ENCODE measurements at regions not wholly inside any gene's neighbourhood (a gene's known extent, or its start where the extent isn't known, plus 50 kb on each side); places are given as distances from the start of the nearest gene placed in this dataset.
"Not testable (repeated sequence)": the region's sequence is repeated elsewhere in the genome, so short reads cannot be mapped to it uniquely, and the experiment has no call there.

GRCh38 chr18:27378431-27379095 lies 193.5 kb upstream of the CHST9 start:
- DNase-seq (ENCODE audit: low spot score): peak; percentile 70

DNA sequence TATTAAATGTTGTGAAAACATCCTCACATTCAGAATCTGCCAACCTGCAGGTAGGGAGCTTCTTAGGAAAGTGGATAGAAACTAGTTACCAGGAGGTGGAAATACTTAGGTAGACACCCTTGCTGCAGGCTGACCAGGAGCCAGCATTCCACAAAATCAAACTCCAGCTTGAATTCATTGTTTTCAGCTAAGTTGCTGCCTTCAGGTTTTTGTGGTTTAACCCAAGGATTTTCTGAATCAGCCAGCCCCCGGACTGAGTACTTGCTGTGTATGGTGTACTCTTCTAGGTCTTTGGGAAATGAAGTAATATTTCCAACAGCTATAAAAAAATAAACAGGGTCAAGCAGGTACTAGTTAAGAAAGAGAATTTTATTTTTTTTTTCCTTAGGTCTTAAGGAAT lies 192.1 kb upstream of the CHST9 start:
- no peak for DNase-seq (ENCODE audit: low spot score)

- DNase-seq (ENCODE audit: low spot score): no peak
Measured at GRCh38 chr18:27372386-27372785, 187.3 kb upstream of the CHST9 start.

- no peak for DNase-seq (ENCODE audit: low spot score)
Measured at GRCh38 chr18:27366665-27367064, 181.6 kb upstream of the CHST9 start.

DNA sequence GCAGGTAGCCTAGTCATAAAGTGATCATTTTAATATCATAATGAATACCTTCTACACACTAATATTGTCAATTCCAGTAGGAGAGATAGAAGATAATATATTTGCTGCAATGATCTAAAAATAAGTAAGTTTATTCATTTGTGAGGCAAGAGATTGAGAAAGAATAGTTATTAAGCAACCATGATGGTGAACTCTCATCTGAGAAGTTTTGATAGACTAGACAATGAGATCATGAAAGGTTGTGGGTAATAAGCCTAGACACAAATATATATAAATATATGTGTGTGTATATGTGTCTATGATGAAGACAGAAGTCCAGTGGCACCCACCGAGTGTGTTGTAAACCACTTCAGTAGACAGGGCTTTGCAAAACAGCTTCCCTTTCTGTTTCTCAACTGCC lies 181.0 kb upstream of the CHST9 start:
- DNase-seq (ENCODE audit: low spot score): no peak

DNA sequence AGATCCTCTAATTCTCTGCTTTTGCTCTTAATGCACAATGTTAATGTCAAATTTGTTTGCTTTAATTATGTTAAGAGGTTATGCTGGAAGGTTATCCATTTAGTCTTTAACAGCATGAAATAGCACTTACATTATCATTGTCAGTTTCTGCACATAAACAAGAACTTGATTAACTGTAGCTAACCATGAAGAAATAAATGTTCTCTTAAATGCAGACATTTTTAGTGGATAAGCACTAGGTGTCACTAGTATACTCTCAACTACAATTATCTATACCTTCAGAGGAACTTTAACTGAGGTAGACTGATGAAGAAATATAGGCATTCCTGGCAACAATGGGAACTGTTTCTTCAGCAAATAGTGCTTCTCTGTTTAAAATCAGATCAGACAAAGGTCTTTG lies 178.8 kb upstream of the CHST9 start:
- DNase-seq (ENCODE audit: low spot score): peak; percentile 38

DNA sequence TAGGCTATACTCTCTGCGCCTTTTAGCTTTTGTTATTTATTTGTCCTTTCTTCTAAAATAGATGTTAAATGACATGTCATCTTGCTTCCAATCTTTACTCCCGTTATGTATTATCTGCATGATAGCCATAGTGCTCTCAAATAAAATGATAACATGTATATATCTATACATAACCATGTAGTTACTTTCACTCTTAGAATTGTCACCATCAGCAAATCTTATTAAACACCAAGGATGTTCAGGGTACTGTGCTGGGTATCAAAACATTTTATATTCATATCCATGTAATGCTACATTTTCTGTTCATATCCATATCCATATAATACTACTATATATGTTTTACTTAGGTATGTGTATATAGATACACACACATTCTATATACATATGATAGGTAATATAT lies 176.4 kb upstream of the CHST9 start:
- DNase-seq (ENCODE audit: low spot score): no peak

- no peak for DNase-seq (ENCODE audit: low spot score)
Measured at GRCh38 chr18:27355308-27355707, 170.2 kb upstream of the CHST9 start.

GRCh38 chr18:27353273-27353672 lies 168.2 kb upstream of the CHST9 start:
- no peak for DNase-seq (ENCODE audit: low spot score)

- no peak for DNase-seq (ENCODE audit: low spot score)
Measured at GRCh38 chr18:27349284-27349882, 164.3 kb upstream of the CHST9 start.

DNA sequence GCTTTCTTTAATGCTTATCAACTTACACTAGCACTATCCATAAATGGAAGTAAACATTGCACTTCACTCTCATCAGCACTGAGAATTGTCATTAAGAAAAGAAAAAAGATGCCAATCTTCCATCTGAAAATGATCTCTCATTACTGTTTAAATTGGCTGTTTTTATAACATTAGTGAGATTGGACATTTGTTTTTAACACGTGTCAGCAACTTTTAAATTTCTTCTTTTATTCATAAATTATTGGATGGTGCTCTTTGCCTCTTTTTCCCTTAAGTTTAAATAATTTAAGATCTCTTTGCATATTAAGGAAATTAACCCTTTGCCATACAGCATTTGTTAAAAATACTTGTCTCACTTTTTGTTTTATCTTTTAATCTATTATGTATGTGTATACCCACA lies 146.5 kb upstream of the CHST9 start:
- no peak for DNase-seq (ENCODE audit: low spot score)

GRCh38 chr18:27314996-27315395 lies 129.9 kb upstream of the CHST9 start:
- DNase-seq (ENCODE audit: low spot score): no peak

GRCh38 chr18:27313678-27314077 lies 128.6 kb upstream of the CHST9 start:
- DNase-seq (ENCODE audit: low spot score): no peak

- no peak for DNase-seq (ENCODE audit: low spot score)
Measured at GRCh38 chr18:27312853-27313252, 127.7 kb upstream of the CHST9 start.

DNA sequence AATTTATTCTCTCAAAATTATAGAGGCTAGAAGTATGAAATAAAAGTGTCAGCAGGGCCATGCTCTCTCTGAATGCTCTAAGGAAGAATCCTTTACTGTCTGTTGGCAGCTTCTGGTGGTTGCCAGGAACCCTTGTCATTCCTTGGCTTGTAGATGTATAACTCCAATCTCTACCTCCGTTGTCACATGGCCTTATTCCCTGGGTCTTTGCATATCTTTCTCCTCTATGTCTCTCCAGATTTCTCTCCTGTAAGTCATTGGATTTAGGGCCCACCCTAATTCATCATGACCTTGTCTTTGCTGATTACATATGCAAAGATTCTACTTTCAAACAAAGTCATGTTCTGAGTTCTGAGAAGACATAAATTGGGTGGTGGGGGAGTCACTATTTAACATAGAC lies 127.0 kb upstream of the CHST9 start:
- no peak for DNase-seq (ENCODE audit: low spot score)

DNA sequence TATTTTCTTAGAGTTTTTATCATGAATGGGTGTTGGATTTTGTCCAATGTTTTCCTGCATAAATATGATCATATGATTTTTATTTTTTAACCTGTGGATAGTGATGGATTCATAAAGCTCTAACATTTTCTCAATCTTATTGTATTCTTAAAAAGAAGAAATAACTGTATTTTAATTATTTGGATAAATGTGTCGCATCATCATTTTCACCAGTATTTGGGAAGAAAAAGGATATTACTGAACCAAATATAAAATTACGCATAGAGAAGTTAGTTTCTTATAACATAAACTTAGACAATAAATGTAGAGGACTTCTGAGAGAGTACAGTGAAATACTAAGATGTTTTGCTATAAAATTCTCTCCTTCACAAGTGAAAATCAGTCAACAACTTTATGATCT lies 126.0 kb upstream of the CHST9 start:
- no peak for DNase-seq (ENCODE audit: low spot score)

DNA sequence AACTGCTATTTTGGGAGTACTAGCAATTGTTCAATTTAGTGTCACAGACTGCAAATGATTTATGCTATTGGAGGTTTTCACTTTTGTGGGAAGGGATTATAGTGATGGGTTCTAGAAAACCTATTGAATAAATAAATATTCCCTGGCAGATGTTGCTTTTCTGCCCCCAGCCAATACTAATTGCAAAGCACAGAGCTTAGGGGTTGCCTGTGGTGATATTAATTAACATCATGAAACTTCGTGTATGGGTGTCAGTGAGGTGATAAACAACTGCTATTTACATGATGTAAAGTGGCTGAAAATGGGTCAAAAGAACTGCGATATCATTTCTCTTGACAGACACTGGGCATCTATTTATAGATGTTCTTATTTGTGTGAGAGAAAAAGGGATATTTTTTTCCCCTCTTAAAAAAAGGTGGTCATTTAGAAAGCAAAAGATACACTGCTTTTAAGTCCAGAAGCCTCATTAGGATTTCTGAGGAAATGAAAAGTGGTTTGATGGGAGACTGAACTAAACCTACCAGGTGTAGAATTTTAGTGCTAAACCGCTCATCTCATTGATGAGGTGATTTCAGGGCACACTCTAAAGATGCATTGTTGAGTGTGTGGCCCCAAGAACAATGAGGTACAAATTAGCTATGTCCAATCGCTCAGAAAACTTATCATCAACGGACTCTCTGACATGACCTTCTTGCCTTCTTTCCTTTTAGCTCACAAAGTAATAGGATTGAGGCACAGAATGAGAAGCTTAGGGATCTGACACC lies 116.7 kb upstream of the CHST9 start:
- DNase-seq (ENCODE audit: low spot score): no peak

DNA sequence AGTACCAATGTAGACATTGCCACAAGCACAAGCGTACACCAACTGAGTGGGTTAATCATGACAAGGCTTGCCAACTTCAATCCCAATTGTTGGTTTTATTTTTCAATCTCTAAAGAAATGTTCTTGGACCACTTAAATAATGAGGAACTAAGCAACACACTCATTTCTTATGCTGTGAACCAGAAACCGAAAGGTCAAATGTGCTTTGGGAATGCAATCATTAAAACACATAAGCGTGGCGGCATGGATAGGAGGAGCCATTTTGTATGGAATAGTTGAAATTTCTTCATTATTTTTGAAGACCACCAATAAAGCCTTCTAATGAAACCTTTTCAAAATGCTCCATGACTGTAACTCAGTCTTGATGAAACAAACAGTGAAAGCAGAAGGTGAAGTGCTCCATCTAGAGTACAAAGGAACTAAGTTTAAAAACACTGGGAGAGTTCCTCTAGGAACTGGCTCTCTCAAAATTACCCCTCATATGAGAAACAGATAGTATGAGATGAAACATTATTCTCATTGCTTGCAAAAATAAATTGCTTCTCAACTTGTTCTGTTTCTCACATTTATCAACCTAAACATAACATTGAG lies 113.2 kb upstream of the CHST9 start:
- DNase-seq (ENCODE audit: low spot score): peak; percentile 6

DNA sequence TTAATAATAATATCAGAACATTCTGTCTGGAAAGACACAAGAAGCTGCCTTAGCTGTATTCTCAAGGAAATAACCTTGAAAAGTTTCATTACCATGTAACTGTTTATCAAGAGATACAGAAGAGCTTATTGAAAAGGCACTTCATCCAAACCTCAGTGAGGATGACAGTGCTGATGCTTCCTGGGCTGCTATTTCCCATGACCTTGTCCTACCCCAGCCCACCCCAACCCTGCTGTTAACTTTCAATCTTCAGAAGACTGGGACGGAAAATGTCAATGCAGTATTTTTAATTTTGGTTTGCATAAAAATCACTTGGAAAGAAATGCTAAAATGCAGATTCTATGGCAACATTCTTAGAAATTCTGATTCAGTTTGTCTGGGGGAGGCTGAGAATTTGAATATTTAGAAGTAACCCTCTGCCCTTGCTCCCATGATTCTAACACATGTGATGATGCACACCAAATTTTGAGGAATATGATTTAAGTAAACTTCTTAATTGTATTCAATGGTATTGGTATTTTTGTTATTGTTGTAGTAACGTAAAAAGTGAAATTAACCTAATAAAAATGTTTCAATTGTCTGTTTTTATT lies 101.0 kb upstream of the CHST9 start:
- not testable (repeated sequence) for DNase-seq (ENCODE audit: low spot score)

DNA sequence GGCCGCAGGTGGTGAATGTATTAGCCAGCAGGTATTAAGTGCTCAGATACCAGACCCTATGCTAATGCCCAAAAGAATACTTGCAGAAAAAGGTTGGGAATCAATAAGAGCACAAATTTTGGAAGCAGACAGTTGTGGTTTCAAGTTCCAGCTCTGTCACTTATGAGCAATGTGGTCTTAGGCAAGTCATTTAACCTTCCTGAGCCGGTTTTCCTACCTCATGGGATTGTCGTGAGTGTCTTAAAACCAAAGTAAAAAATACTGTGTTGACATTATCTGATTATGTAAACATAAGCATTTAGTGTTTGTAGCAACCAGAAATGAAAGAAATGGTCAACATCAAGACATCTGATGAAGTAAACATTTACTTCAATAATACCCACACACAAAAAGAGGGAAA lies 93.0 kb upstream of the CHST9 start:
- no peak for DNase-seq (ENCODE audit: low spot score)

- DNase-seq (ENCODE audit: low spot score): no peak
Measured at GRCh38 chr18:27277554-27277953, 92.4 kb upstream of the CHST9 start.

- no peak for DNase-seq (ENCODE audit: low spot score)
Measured at GRCh38 chr18:27276886-27277285, 91.8 kb upstream of the CHST9 start.

DNA sequence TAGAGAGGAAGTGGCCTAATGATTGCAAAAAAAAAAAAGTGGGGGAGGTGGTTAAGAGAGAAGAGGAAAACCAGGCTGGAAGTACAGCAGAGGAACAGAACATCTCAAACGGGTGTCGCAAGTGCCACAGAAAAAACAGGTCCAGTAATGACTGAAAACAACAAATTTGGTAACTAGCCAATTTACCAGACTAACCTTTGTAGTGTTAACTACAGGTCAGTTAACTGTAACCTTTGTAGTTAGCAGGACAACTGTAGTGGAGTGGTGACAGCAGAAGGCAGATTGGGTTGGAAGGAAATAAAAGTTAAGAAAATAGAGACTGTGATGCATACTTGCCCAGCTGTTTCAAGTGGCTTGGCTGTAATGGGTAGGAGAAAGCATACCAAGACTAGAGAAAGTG lies 91.4 kb upstream of the CHST9 start:
- DNase-seq (ENCODE audit: low spot score): no peak

Data from COLO829 (cell line).